Peyer's patch (tissue), 4 donors: ENCODE measurements at regions not wholly inside any gene's neighbourhood (a gene's known extent, or its start where the extent isn't known, plus 50 kb on each side); places are given as distances from the start of the nearest gene placed in this dataset.

Experiments used
- CTCF ChIP-seq, 6 experiments: fragments of 450-650 bp in 4 of 6; fragments of 200-600 bp in 2 of 6; sonication (generic) in 1 of 6; IDR thresholded peaks; one replicate each; pipeline ENCODE4 v1.5.1; 2017 to 2019; ENCODE audit warnings: antibody characterized with exemption in 6 of 6, mild to moderate bottlenecking in 3 of 6, moderate library complexity in 1 of 6
- POLR2A ChIP-seq, 2 donors: fragments of 450-650 bp; IDR thresholded peaks; one replicate each; pipeline ENCODE4 v1.5.1; 2017; ENCODE audit warnings: antibody characterized with exemption in 2 of 2, mild to moderate bottlenecking in 2 of 2, moderate library complexity in 2 of 2

GRCh38 chr5:143682929-143683386 lies 129.0 kb upstream of the HMHB1 start:
- TF ChIP-seq CTCF (IDR thresholded peaks at IDR 0.05), result no peak
- TF ChIP-seq POLR2A (IDR thresholded peaks at IDR 0.05), result no peak
